BJ (cell line): ENCODE measurements at regions not wholly inside any gene's neighbourhood (a gene's known extent, or its start where the extent isn't known, plus 50 kb on each side); places are given as distances from the start of the nearest gene placed in this dataset.

ENCODE experiments used
- CTCF ChIA-PET: fragments of 350-600 bp; formaldehyde crosslinking; extraction: SDS; loops from one replicate; lab custom pipeline; 2021; ENCODE audit warnings: antibody characterized with exemption, inconsistent platforms; lab: Yijun Ruan, JAX
- POLR2A ChIA-PET: fragments of 300-600 bp; sonication (Branson Sonifier 250); formaldehyde crosslinking; extraction: SDS; loops from one replicate; lab custom pipeline; 2021; ENCODE audit warnings: antibody characterized with exemption; lab: Charles Lee
- DNase-seq: peaks from one replicate; pipeline ENCODE4 v3.0.0-alpha.2; 2011; ENCODE audit warnings: low read depth
- H3K27me3 ChIP-seq: 2 replicates; pipeline ENCODE4 v1.6.0; 2011; ENCODE audit warnings: low read length; ENCODE audit not compliant: control insufficient read depth, insufficient read depth
- H3K36me3 ChIP-seq: 2 replicates; pipeline ENCODE4 v1.5.1; 2011; ENCODE audit warnings: low read length; ENCODE audit not compliant: control insufficient read depth, insufficient read depth
- H3K4me3 ChIP-seq: 2 replicates; pipeline ENCODE4 v1.5.1; 2011; ENCODE audit warnings: low read depth, mild to moderate bottlenecking, control low read depth, low read length
- CTCF ChIP-seq: IDR thresholded peaks from 2 replicates; pipeline ENCODE4 v1.5.1; 2011; ENCODE audit warnings: low read depth, mild to moderate bottlenecking, control low read depth, inconsistent platforms, low read length, moderate library complexity; ENCODE audit not compliant: insufficient read depth

GRCh38 chr21:28537371-28538079 lies 455.2 kb downstream of the LTN1 start:
- Histone ChIP-seq H3K4me3 (no peak overlapping the region), H3K27me3 (no peaks in the 10 kb centered on the region), H3K36me3 (no peaks in the 10 kb centered on the region)
- CTCF ChIA-PET = interaction anchor here (0.6 kb wide), 1 partner anchor 15 kb away, joined by 3 read pairs; no protein-coding TSS in a partner anchor
- peak; percentile 99 for DNase-seq
- POLR2A ChIA-PET = no interaction called here
- TF ChIP-seq CTCF = no peak

GRCh38 chr21:28532446-28532845 lies 460.2 kb downstream of the LTN1 start:
- CTCF ChIA-PET = interaction anchor here (0.6 to 1.2 kb wide), 2 partner anchors 207 to 213 kb away, joined by 3 read pairs; no protein-coding TSS in a partner anchor
- Histone ChIP-seq H3K36me3 (no peaks in the 10 kb centered on the region), H3K27me3 (no peaks in the 10 kb centered on the region), H3K4me3 (no peak overlapping the region)
- POLR2A ChIA-PET = no interaction called here
- no peak for TF ChIP-seq CTCF
- DNase-seq = no peak

DNA sequence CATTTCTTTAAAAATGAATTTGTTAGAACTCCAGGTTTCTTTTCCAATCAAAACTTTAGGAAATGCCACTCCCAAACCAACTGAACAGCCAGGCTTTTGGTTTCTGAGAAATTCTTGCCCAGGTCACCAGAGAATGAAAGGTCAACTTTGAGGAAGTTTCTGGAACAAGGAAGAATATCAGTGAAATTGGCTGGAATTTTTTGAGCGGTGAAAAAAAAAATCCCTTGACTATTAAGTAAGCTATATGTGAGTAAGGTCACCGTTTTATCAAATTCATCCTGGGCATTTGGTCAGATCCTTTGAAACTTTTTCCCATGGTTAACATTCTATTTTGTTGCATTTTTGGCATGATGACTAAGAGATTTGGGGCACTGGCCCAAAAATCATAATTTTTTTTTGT lies 469.3 kb downstream of the LTN1 start:
- CTCF ChIA-PET = interaction anchor here (0.6 to 0.7 kb wide), 2 partner anchors 197 to 222 kb away, joined by 3 read pairs; no protein-coding TSS in a partner anchor
- no peaks in the 10 kb centered on the region for H3K36me3 ChIP-seq
- TF ChIP-seq CTCF = no peak
- H3K4me3 ChIP-seq = no peak overlapping the region
- no peak for DNase-seq
- H3K27me3 ChIP-seq = no peaks in the 10 kb centered on the region
- POLR2A ChIA-PET = no interaction called here

GRCh38 chr21:28522014-28522799 lies 470.5 kb downstream of the LTN1 start:
- no peaks in the 10 kb centered on the region for H3K36me3 ChIP-seq
- H3K4me3 ChIP-seq = no peak overlapping the region
- DNase-seq = no peak
- CTCF ChIA-PET = interaction anchor here (0.6 to 2.0 kb wide), 23 partner anchors 9 to 756 kb away, joined by 3 to 8 read pairs (median 3); no protein-coding TSS in a partner anchor
- POLR2A ChIA-PET = interaction anchor here (0.6 to 0.7 kb wide), 2 partner anchors 34 to 226 kb away, joined by 3 read pairs; no protein-coding TSS in a partner anchor
- TF ChIP-seq CTCF = peak; percentile 76
- no peaks in the 10 kb centered on the region for H3K27me3 ChIP-seq

DNA sequence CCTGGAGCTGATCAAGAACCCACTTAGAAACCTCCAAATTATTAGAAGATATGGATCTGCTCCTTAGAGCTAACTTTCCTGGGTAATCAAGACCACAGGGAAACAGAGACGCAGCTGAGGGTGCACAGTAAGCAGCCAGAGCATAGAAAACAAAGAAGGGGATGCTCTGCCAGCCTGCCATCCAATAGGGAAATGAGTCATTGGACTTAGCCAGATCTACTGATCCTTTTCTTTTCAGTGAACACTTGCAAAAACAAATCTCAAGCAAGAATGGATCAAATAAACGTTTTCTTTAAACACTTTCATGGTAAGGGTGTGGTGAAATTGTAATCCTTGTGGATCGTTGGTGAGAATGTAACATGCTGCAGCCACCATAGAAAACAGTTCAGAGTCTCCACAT lies 474.0 kb downstream of the LTN1 start:
- TF ChIP-seq CTCF = no peak
- POLR2A ChIA-PET = no interaction called here
- no peak for DNase-seq
- no peak overlapping the region for H3K4me3 ChIP-seq
- H3K27me3 ChIP-seq = no peaks in the 10 kb centered on the region
- CTCF ChIA-PET = no interaction called here
- no peaks in the 10 kb centered on the region for H3K36me3 ChIP-seq
